ENCODE measurements at regions not wholly inside any gene's neighbourhood (a gene's known extent, or its start where the extent isn't known, plus 50 kb on each side); places are given as distances from the start of the nearest gene placed in this dataset.

DNA sequence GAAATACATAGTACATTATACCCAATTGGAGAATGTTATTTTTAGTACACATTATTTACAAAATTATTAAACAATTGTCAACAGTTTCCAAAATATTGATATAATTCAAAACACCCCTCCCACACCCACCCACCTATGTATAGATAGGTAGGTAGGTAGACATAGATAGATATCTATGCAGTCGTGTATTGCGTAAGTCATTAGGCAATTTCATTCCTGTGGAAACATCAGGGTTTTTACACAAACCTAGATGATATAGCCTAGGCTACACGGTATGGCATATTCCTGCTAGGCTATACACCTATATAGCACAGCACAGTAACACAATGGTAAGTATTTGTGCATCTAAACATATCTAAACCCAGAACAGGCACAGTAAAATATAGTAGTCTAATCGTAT lies 377.3 kb downstream of the ANXA1 start:
- TF ChIP-seq, protein P1, sequence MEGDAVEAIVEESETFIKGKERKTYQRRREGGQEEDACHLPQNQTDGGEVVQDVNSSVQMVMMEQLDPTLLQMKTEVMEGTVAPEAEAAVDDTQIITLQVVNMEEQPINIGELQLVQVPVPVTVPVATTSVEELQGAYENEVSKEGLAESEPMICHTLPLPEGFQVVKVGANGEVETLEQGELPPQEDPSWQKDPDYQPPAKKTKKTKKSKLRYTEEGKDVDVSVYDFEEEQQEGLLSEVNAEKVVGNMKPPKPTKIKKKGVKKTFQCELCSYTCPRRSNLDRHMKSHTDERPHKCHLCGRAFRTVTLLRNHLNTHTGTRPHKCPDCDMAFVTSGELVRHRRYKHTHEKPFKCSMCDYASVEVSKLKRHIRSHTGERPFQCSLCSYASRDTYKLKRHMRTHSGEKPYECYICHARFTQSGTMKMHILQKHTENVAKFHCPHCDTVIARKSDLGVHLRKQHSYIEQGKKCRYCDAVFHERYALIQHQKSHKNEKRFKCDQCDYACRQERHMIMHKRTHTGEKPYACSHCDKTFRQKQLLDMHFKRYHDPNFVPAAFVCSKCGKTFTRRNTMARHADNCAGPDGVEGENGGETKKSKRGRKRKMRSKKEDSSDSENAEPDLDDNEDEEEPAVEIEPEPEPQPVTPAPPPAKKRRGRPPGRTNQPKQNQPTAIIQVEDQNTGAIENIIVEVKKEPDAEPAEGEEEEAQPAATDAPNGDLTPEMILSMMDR (IDR thresholded peaks at IDR 0.05), result no peak
- TF ChIP-seq POLR2A (IDR thresholded peaks at IDR 0.05), result no peak

Measured in heart left ventricle (tissue), 13 donors.